GM12878 (cell line): ENCODE measurements at regions not wholly inside any gene's neighbourhood (a gene's known extent, or its start where the extent isn't known, plus 50 kb on each side); places are given as distances from the start of the nearest gene placed in this dataset.

Experiments used
- ATAC-seq: fragments of 200-7000 bp; cut with Tn5 transposase; 3 replicates; pipeline ENCODE4 v1.9.1; 2020; ENCODE audit warnings: mild to moderate bottlenecking, moderate library complexity
- BruUV-seq: library from RNA; stranded (reverse); fragments of 400-500 nt; replicated peaks from 2 replicates; lab custom pipeline; 2021; lab: Mats Ljungman, UMichigan
- CTCF ChIA-PET: fragments of 300-600 bp; sonication (Branson Sonifier 250); formaldehyde crosslinking; extraction: SDS; loops from one replicate; lab custom pipeline; 2021; ENCODE audit warnings: inconsistent platforms; lab: Yijun Ruan, JAX
- POLR2A ChIA-PET: fragments of 350-600 bp; formaldehyde crosslinking; extraction: SDS; loops from one replicate; lab custom pipeline; 2021; ENCODE audit warnings: inconsistent platforms; lab: Charles Lee
- RAD21 ChIA-PET: fragments of 300-600 bp; sonication (Branson Sonifier 250); formaldehyde crosslinking; loops from one replicate; lab custom pipeline; 2023; ENCODE audit warnings: antibody characterized with exemption; ENCODE audit not compliant: unreplicated experiment; lab: Charles Lee
- SMC1A ChIA-PET: fragments of 300-600 bp; sonication (Branson Sonifier 250); formaldehyde crosslinking; loops from one replicate; lab custom pipeline; 2023; ENCODE audit not compliant: unreplicated experiment, uncharacterized antibody; lab: Charles Lee
- DNase-seq: peaks from one replicate; pipeline ENCODE4 v3.0.0-alpha.2; 2011; ENCODE audit warnings: low read depth, low spot score
- FAIRE-seq: peaks from 3 replicates; lab custom pipeline; 2011; peaks lifted over from hg19 to GRCh38; lab: Jason Lieb, UNC
- H2AFZ ChIP-seq: 2 replicates; pipeline ENCODE4 v1.6.0; 2011; ENCODE audit warnings: low read depth, low read length, control low read depth; ENCODE audit not compliant: control insufficient read depth
- H3K27ac ChIP-seq: 2 replicates; pipeline ENCODE4 v1.5.1; 2011; ENCODE audit warnings: control low read depth; ENCODE audit not compliant: control insufficient read depth, insufficient read depth
- H3K27me3 ChIP-seq, 2 experiments: replicated peaks in 1 of 2; 2 replicates each; pipeline versions ENCODE4 v1.6.0 to v1.6.1; 2011; ENCODE audit warnings: low read length in 1 of 2; ENCODE audit not compliant: control insufficient read depth in 2 of 2, insufficient read depth in 2 of 2
- H3K36me3 ChIP-seq, 2 experiments: 2 replicates each; pipeline ENCODE4 v1.5.1; 2011; ENCODE audit warnings: low read length in 1 of 2; ENCODE audit not compliant: control insufficient read depth in 2 of 2, insufficient read depth in 2 of 2
- H3K4me1 ChIP-seq: 2 replicates; pipeline ENCODE4 v1.6.1; 2011; ENCODE audit warnings: mild to moderate bottlenecking, low read length, moderate library complexity, mixed read lengths; ENCODE audit not compliant: control insufficient read depth, insufficient read depth
- H3K4me2 ChIP-seq: 2 replicates; pipeline ENCODE4 v1.6.0; 2011; ENCODE audit warnings: control low read depth; ENCODE audit not compliant: control insufficient read depth, insufficient read depth
- H3K4me3 ChIP-seq: fragments of 200-600 bp; sonication (generic); 2 replicates; pipeline ENCODE4 v1.5.1; 2016
- H3K79me2 ChIP-seq: 2 replicates; pipeline ENCODE4 v1.6.0; 2011; ENCODE audit warnings: low read length; ENCODE audit not compliant: control insufficient read depth, insufficient read depth
- H3K9ac ChIP-seq: 2 replicates; pipeline ENCODE4 v1.8.0; 2011; ENCODE audit warnings: low read length, control low read depth, mixed read lengths; ENCODE audit not compliant: control insufficient read depth, insufficient read depth
- H3K9me3 ChIP-seq: replicated peaks from 3 replicates; pipeline ENCODE4 v1.5.1; 2011; ENCODE audit warnings: mild to moderate bottlenecking, low read length; ENCODE audit not compliant: control insufficient read depth, insufficient read depth
- H4K20me1 ChIP-seq: 2 replicates; pipeline ENCODE4 v1.6.0; 2011; ENCODE audit not compliant: control insufficient read depth, insufficient read depth
- CBX3 ChIP-seq: fragments of 200-600 bp; sonication (generic); IDR thresholded peaks from 2 replicates; pipeline ENCODE4 v1.6.1; 2016; ENCODE audit warnings: low read depth, borderline replicate concordance
- CEBPZ ChIP-seq: fragments of 150-350 bp; IDR thresholded peaks from 2 replicates; pipeline ENCODE4 v1.6.1; 2016; ENCODE audit warnings: low read depth, low read length
- E2F8 ChIP-seq: fragments of 450-650 bp; IDR thresholded peaks from 2 replicates; pipeline ENCODE4 v1.6.1; 2018; ENCODE audit warnings: mild to moderate bottlenecking, low read depth, moderate library complexity; ENCODE audit not compliant: partially characterized antibody
- GATAD2B ChIP-seq: fragments of 450-650 bp; conservative IDR thresholded peaks from 2 replicates; pipeline ENCODE4 v1.6.1; 2017; ENCODE audit warnings: low read depth, mild to moderate bottlenecking, moderate library complexity
- HSF1 ChIP-seq: fragments of 150-350 bp; IDR thresholded peaks from 2 replicates; pipeline ENCODE4 v1.6.1; 2014; ENCODE audit warnings: mild to moderate bottlenecking, low read depth, low read length
- JUND ChIP-seq: IDR thresholded peaks from 2 replicates; pipeline ENCODE4 v1.6.1; 2012; ENCODE audit warnings: low read depth, mild to moderate bottlenecking, low read length, improper control_type of control experiment, moderate library complexity
- KLF5 ChIP-seq: fragments of 450-650 bp; IDR thresholded peaks from 2 replicates; pipeline ENCODE4 v1.6.1; 2014; ENCODE audit warnings: mild to moderate bottlenecking; ENCODE audit not compliant: partially characterized antibody
- MYC ChIP-seq: IDR thresholded peaks from 2 replicates; pipeline ENCODE4 v1.6.1; 2011; ENCODE audit warnings: mild to moderate bottlenecking, low read length, moderate library complexity, inconsistent platforms; ENCODE audit not compliant: insufficient read depth, insufficient replicate concordance, insufficient read length, severe bottlenecking
- POU2F2 ChIP-seq: IDR thresholded peaks from 3 replicates; pipeline ENCODE4 v1.6.1; 2011; ENCODE audit warnings: low read depth, mild to moderate bottlenecking, low read length, borderline replicate concordance
- RAD51 ChIP-seq: fragments of 450-650 bp; IDR thresholded peaks from 2 replicates; pipeline ENCODE4 v1.6.1; 2016; ENCODE audit warnings: moderate library complexity, mild to moderate bottlenecking, inconsistent platforms
- SMARCA5 ChIP-seq: fragments of 450-650 bp; IDR thresholded peaks from 2 replicates; pipeline ENCODE4 v1.6.1; 2017; ENCODE audit warnings: mild to moderate bottlenecking
- TCF12 ChIP-seq: IDR thresholded peaks from 2 replicates; pipeline ENCODE4 v1.6.1; 2011; ENCODE audit warnings: low read depth, mild to moderate bottlenecking, low read length
- TCF3 ChIP-seq: IDR thresholded peaks from 2 replicates; pipeline ENCODE4 v1.6.1; 2012; ENCODE audit warnings: low read depth, mild to moderate bottlenecking, low read length, borderline replicate concordance; ENCODE audit not compliant: insufficient read depth
- WGBS: methylation state at CpG from one replicate; pipeline ENCODE4 v1.1.6; 2016; ENCODE audit warnings: low lambda C conversion rate; ENCODE audit not compliant: insufficient replicate concordance, insufficient coverage; ENCODE audit errors: missing lambda C conversion rate; 5-methylcytosine and 5-hydroxymethylcytosine counted together
- in situ Hi-C: fragments of 300-500 bp; cut with MboI; formaldehyde crosslinking; loops from 9 replicates; pipeline ENCODE4 v1.14.3; 2018; ENCODE audit warnings: mixed read lengths
- intact Hi-C: fragments of 100-400 bp; cut with micrococcal nuclease; formaldehyde crosslinking; loops from one replicate; pipeline ENCODE4 v1.14.2; 2022; ENCODE audit not compliant: unreplicated experiment

GRCh38 chr1:228862542-228863505 lies 127.5 kb downstream of the RHOU start (continued):
- TF ChIP-seq GATAD2B, result no peak
- no peak for TF ChIP-seq TCF12

- CTCF ChIA-PET, result no interaction called here
- H3K4me3 ChIP-seq, result no peak overlapping the region
- H3K79me2 ChIP-seq, result no peaks in the 10 kb centered on the region
- FAIRE-seq (no peak), DNase-seq (no peak), ATAC-seq (no peak)
- H3K4me1 ChIP-seq, result no peaks in the 10 kb centered on the region
- 72% methylated on average over 7 of the region's 7 CpGs for WGBS
- H3K9me3 ChIP-seq, result no peaks in the 10 kb centered on the region
- RAD21 ChIA-PET, result interaction anchor here (1.0 kb wide), 1 partner anchor 29 kb away, joined by 4 read pairs; no protein-coding TSS in a partner anchor
- no peak overlapping the region for H3K4me2 ChIP-seq
- no peak overlapping the region for H2AFZ ChIP-seq
- H3K9ac ChIP-seq, result no peak overlapping the region
- SMC1A ChIA-PET, result interaction anchor here (0.7 to 3.0 kb wide), 2 partner anchors 14 to 40 kb away, joined by 3 to 11 read pairs; no protein-coding TSS in a partner anchor
- POLR2A ChIA-PET, result interaction anchor here (0.5 kb wide), 1 partner anchor 15 kb away, joined by 3 read pairs; no protein-coding TSS in a partner anchor
- no peaks in the 10 kb centered on the region for H4K20me1 ChIP-seq
- in situ Hi-C loops, result no loop called here
- no TSS peak for BruUV-seq
- H3K27ac ChIP-seq, result no peak overlapping the region
- H3K36me3 ChIP-seq, result no peaks in the 10 kb centered on the region
- peaks cover 0 to 4% of the 10 kb centered on the region in 2 experiments; a peak in 2 of 4 replicates for H3K27me3 ChIP-seq
- intact Hi-C loops, result no loop called here
- TF ChIP-seq E2F8 (no peak), JUND (no peak), CBX3 (no peak), TCF12 (no peak), RAD51 (no peak), POU2F2 (no peak), MYC (no peak), TCF3 (no peak), SMARCA5 (no peak), KLF5 (no peak), CEBPZ (no peak), HSF1 (no peak)
These were observed 128.5 kb downstream of the RHOU start for GRCh38 chr1:228863776-228864175.
